H1 (cell line): ENCODE measurements at regions not wholly inside any gene's neighbourhood (a gene's known extent, or its start where the extent isn't known, plus 50 kb on each side); places are given as distances from the start of the nearest gene placed in this dataset.

ENCODE experiments used
- HDAC6 ChIP-seq: IDR thresholded peaks from one replicate; pipeline ENCODE4 v1.7.1; 2012; ENCODE audit warnings: low read depth, mild to moderate bottlenecking, inconsistent platforms, low read length, moderate library complexity
- RAD21 ChIP-seq, 2 experiments: IDR thresholded peaks in 1 of 2; conservative IDR thresholded peaks in 1 of 2; 2 replicates each; pipeline ENCODE4 v1.6.1; 2011; ENCODE audit warnings: low read depth in 2 of 2, low read length in 2 of 2, improper control_type of control experiment in 1 of 2, inconsistent platforms in 1 of 2, mild to moderate bottlenecking in 1 of 2, moderate library complexity in 1 of 2
- SP2 ChIP-seq: IDR thresholded peaks from 2 replicates; pipeline ENCODE4 v1.6.1; 2012; ENCODE audit warnings: mild to moderate bottlenecking, low read length, inconsistent platforms

DNA sequence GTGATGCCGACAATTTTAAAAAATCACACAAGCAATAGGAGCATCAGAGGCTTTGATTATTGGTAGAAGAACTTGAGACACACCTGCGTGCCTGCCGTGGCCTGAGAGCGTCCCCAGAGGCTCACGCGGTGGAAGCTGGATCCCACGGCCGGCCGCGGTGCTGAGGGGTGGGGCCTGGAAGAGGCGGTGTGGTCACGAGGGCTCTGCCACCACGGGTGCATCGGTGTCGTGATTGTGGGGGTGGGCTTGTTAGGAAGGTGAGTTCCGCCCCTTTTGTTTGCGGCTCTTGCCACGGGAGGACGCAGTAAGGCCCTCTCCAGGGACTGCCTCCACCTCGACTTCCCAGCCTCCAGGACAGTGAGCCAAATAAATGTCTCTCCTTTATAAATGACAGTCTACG lies 77.2 kb upstream of the ADRA2C start (continued):
- TF ChIP-seq RAD21 (IDR thresholded peaks at IDR 0.05 in 1 of 2, conservative IDR thresholded peaks at IDR 0.05 in 1 of 2; ENCODE audit: low read depth in 2 of 2, low read length in 2 of 2): no peak
- no peak for TF ChIP-seq HDAC6
- TF ChIP-seq SP2: no peak
